ENCODE measurements at regions not wholly inside any gene's neighbourhood (a gene's known extent, or its start where the extent isn't known, plus 50 kb on each side); places are given as distances from the start of the nearest gene placed in this dataset.

DNA sequence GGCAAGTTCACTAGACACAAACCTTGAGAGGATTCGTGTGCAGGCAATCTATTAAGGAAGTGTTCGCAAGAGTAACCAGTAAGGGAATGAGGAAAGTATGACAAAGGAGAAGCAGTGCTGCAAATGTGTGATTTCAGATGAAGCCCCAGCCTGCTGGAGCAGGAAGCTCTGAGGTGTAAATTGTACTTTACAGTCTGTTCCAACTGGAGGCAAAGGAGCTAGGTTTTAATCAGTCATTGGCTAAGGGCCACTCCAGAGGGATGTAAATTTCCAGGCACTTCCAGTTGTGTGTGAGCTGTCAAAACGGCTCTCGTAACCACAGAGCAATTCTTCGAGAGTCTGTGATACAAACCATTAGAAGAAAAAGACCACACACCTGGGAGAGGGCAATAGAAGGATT lies 359.5 kb upstream of the FAM98A start:
- CTCF ChIA-PET: no interaction called here

More for the DNA sequence above, 359.5 kb upstream of the FAM98A start:
- DNase-seq (ENCODE audit: low spot score) (no peak), ATAC-seq (no peak)
- H3K4me3 Mint-ChIP-seq: no peak overlapping the region
- no peaks in the 10 kb centered on the region for H3K9me3 Mint-ChIP-seq
- H3K27me3 Mint-ChIP-seq (ENCODE audit: low read depth): no peaks in the 10 kb centered on the region
- TF ChIP-seq NR2C2 (CRISPR knock-in tag; IDR thresholded peaks at IDR 0.05): no peak
- TF ChIP-seq, protein P1, sequence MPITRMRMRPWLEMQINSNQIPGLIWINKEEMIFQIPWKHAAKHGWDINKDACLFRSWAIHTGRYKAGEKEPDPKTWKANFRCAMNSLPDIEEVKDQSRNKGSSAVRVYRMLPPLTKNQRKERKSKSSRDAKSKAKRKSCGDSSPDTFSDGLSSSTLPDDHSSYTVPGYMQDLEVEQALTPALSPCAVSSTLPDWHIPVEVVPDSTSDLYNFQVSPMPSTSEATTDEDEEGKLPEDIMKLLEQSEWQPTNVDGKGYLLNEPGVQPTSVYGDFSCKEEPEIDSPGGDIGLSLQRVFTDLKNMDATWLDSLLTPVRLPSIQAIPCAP (CRISPR knock-in tag; IDR thresholded peaks at IDR 0.05): no peak
- no peak for TF ChIP-seq OVOL2 (CRISPR knock-in tag; IDR thresholded peaks at IDR 0.05; ENCODE audit: borderline replicate concordance)
- TF ChIP-seq, protein P2, sequence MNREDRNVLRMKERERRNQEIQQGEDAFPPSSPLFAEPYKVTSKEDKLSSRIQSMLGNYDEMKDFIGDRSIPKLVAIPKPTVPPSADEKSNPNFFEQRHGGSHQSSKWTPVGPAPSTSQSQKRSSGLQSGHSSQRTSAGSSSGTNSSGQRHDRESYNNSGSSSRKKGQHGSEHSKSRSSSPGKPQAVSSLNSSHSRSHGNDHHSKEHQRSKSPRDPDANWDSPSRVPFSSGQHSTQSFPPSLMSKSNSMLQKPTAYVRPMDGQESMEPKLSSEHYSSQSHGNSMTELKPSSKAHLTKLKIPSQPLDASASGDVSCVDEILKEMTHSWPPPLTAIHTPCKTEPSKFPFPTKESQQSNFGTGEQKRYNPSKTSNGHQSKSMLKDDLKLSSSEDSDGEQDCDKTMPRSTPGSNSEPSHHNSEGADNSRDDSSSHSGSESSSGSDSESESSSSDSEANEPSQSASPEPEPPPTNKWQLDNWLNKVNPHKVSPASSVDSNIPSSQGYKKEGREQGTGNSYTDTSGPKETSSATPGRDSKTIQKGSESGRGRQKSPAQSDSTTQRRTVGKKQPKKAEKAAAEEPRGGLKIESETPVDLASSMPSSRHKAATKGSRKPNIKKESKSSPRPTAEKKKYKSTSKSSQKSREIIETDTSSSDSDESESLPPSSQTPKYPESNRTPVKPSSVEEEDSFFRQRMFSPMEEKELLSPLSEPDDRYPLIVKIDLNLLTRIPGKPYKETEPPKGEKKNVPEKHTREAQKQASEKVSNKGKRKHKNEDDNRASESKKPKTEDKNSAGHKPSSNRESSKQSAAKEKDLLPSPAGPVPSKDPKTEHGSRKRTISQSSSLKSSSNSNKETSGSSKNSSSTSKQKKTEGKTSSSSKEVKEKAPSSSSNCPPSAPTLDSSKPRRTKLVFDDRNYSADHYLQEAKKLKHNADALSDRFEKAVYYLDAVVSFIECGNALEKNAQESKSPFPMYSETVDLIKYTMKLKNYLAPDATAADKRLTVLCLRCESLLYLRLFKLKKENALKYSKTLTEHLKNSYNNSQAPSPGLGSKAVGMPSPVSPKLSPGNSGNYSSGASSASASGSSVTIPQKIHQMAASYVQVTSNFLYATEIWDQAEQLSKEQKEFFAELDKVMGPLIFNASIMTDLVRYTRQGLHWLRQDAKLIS (CRISPR knock-in tag; IDR thresholded peaks at IDR 0.05; ENCODE audit: borderline replicate concordance): no peak
- no peak for TF ChIP-seq TEAD1 (CRISPR knock-in tag; IDR thresholded peaks at IDR 0.05)
- TF ChIP-seq, protein P3, sequence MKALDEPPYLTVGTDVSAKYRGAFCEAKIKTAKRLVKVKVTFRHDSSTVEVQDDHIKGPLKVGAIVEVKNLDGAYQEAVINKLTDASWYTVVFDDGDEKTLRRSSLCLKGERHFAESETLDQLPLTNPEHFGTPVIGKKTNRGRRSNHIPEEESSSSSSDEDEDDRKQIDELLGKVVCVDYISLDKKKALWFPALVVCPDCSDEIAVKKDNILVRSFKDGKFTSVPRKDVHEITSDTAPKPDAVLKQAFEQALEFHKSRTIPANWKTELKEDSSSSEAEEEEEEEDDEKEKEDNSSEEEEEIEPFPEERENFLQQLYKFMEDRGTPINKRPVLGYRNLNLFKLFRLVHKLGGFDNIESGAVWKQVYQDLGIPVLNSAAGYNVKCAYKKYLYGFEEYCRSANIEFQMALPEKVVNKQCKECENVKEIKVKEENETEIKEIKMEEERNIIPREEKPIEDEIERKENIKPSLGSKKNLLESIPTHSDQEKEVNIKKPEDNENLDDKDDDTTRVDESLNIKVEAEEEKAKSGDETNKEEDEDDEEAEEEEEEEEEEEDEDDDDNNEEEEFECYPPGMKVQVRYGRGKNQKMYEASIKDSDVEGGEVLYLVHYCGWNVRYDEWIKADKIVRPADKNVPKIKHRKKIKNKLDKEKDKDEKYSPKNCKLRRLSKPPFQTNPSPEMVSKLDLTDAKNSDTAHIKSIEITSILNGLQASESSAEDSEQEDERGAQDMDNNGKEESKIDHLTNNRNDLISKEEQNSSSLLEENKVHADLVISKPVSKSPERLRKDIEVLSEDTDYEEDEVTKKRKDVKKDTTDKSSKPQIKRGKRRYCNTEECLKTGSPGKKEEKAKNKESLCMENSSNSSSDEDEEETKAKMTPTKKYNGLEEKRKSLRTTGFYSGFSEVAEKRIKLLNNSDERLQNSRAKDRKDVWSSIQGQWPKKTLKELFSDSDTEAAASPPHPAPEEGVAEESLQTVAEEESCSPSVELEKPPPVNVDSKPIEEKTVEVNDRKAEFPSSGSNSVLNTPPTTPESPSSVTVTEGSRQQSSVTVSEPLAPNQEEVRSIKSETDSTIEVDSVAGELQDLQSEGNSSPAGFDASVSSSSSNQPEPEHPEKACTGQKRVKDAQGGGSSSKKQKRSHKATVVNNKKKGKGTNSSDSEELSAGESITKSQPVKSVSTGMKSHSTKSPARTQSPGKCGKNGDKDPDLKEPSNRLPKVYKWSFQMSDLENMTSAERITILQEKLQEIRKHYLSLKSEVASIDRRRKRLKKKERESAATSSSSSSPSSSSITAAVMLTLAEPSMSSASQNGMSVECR (CRISPR knock-in tag; IDR thresholded peaks at IDR 0.05; ENCODE audit: borderline replicate concordance): no peak
- no peak for TF ChIP-seq ZNF396 (CRISPR knock-in tag; IDR thresholded peaks at IDR 0.05; ENCODE audit: borderline replicate concordance)
- TF ChIP-seq ZNF121 (CRISPR knock-in tag; IDR thresholded peaks at IDR 0.05): no peak
- TF ChIP-seq, protein P4, sequence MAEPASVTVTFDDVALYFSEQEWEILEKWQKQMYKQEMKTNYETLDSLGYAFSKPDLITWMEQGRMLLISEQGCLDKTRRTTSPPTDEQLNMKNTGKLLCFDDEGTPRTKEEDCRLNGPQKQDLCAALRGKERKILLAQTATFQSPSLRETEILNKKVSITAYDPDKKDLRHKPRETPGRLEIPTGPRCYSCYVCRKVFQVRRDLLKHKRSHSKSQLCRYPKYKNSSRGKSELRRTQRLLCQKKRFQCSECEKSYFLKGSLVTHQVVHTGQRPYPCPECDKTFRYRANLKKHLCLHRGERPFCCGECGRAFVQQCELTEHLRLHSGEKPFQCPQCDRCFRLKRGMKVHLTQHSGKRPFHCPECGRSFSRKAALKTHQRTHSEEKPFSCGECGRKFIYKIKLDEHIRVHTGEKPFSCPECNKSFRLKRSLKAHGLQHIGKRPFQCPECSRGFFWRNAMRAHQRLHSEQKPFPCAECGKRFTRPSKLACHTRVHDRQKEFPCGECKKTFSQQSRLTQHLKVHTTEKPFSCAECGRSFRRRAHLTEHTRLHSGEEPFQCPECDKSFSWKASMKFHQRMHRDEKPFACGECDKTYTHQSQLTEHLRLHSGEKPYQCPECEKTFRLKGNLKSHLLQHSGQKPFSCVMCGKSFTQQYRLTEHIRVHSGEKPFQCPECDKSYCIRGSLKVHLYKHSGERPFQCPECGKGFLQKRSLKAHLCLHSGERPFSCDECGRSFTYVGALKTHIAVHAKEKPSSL (CRISPR knock-in tag; conservative IDR thresholded peaks at IDR 0.05): no peak
- TF ChIP-seq, protein P5, sequence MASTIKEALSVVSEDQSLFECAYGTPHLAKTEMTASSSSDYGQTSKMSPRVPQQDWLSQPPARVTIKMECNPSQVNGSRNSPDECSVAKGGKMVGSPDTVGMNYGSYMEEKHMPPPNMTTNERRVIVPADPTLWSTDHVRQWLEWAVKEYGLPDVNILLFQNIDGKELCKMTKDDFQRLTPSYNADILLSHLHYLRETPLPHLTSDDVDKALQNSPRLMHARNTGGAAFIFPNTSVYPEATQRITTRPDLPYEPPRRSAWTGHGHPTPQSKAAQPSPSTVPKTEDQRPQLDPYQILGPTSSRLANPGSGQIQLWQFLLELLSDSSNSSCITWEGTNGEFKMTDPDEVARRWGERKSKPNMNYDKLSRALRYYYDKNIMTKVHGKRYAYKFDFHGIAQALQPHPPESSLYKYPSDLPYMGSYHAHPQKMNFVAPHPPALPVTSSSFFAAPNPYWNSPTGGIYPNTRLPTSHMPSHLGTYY (CRISPR knock-in tag; IDR thresholded peaks at IDR 0.05): no peak
- no peak for TF ChIP-seq IRF2 (CRISPR knock-in tag; IDR thresholded peaks at IDR 0.05; ENCODE audit: borderline replicate concordance, low read depth)
- TF ChIP-seq ZBTB21 (CRISPR knock-in tag; IDR thresholded peaks at IDR 0.05; ENCODE audit: borderline replicate concordance): no peak
- TF ChIP-seq TCF7 (CRISPR knock-in tag; IDR thresholded peaks at IDR 0.05; ENCODE audit: low read depth): no peak
- TF ChIP-seq, protein P6, sequence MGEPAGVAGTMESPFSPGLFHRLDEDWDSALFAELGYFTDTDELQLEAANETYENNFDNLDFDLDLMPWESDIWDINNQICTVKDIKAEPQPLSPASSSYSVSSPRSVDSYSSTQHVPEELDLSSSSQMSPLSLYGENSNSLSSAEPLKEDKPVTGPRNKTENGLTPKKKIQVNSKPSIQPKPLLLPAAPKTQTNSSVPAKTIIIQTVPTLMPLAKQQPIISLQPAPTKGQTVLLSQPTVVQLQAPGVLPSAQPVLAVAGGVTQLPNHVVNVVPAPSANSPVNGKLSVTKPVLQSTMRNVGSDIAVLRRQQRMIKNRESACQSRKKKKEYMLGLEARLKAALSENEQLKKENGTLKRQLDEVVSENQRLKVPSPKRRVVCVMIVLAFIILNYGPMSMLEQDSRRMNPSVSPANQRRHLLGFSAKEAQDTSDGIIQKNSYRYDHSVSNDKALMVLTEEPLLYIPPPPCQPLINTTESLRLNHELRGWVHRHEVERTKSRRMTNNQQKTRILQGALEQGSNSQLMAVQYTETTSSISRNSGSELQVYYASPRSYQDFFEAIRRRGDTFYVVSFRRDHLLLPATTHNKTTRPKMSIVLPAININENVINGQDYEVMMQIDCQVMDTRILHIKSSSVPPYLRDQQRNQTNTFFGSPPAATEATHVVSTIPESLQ (CRISPR knock-in tag; IDR thresholded peaks at IDR 0.05): no peak
- no peak for TF ChIP-seq SP1 (CRISPR knock-in tag; conservative IDR thresholded peaks at IDR 0.05)
- TF ChIP-seq, protein P7, sequence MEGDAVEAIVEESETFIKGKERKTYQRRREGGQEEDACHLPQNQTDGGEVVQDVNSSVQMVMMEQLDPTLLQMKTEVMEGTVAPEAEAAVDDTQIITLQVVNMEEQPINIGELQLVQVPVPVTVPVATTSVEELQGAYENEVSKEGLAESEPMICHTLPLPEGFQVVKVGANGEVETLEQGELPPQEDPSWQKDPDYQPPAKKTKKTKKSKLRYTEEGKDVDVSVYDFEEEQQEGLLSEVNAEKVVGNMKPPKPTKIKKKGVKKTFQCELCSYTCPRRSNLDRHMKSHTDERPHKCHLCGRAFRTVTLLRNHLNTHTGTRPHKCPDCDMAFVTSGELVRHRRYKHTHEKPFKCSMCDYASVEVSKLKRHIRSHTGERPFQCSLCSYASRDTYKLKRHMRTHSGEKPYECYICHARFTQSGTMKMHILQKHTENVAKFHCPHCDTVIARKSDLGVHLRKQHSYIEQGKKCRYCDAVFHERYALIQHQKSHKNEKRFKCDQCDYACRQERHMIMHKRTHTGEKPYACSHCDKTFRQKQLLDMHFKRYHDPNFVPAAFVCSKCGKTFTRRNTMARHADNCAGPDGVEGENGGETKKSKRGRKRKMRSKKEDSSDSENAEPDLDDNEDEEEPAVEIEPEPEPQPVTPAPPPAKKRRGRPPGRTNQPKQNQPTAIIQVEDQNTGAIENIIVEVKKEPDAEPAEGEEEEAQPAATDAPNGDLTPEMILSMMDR (IDR thresholded peaks at IDR 0.05): no peak
- TF ChIP-seq ZNF423 (CRISPR knock-in tag; IDR thresholded peaks at IDR 0.05): no peak
- TF ChIP-seq, protein P8, sequence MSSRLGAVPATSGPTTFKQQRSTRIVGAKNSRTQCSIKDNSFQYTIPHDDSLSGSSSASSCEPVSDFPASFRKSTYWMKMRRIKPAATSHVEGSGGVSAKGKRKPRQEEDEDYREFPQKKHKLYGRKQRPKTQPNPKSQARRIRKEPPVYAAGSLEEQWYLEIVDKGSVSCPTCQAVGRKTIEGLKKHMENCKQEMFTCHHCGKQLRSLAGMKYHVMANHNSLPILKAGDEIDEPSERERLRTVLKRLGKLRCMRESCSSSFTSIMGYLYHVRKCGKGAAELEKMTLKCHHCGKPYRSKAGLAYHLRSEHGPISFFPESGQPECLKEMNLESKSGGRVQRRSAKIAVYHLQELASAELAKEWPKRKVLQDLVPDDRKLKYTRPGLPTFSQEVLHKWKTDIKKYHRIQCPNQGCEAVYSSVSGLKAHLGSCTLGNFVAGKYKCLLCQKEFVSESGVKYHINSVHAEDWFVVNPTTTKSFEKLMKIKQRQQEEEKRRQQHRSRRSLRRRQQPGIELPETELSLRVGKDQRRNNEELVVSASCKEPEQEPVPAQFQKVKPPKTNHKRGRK (CRISPR knock-in tag; IDR thresholded peaks at IDR 0.05; ENCODE audit: borderline replicate concordance): no peak
- no peak for TF ChIP-seq TP53 (CRISPR knock-in tag; IDR thresholded peaks at IDR 0.05)
- TF ChIP-seq MYBL2 (CRISPR knock-in tag; IDR thresholded peaks at IDR 0.05): no peak
- no peak overlapping the region for H3K27ac Mint-ChIP-seq
- no peaks in the 10 kb centered on the region for H3K36me3 Mint-ChIP-seq
- H3K4me1 Mint-ChIP-seq: no peaks in the 10 kb centered on the region
- POLR2A ChIA-PET: no interaction called here

All from WTC11 (cell line).